GM06990 (cell line): ENCODE measurements at regions not wholly inside any gene's neighbourhood (a gene's known extent, or its start where the extent isn't known, plus 50 kb on each side); places are given as distances from the start of the nearest gene placed in this dataset.

ENCODE experiments used
- DNase-seq: peaks from one replicate; pipeline ENCODE4 v3.0.0-alpha.2; 2011; ENCODE audit not compliant: insufficient read length; ENCODE audit errors: extremely low read depth
- H3K27me3 ChIP-seq: replicated peaks from 2 replicates; pipeline ENCODE4 v1.6.0; 2011; ENCODE audit warnings: low read length; ENCODE audit not compliant: control insufficient read depth, insufficient read depth
- H3K36me3 ChIP-seq: 2 replicates; pipeline ENCODE4 v1.5.1; 2011; ENCODE audit warnings: low read length; ENCODE audit not compliant: control insufficient read depth, insufficient read depth
- H3K4me3 ChIP-seq: replicated peaks from 2 replicates; pipeline ENCODE4 v1.5.1; 2011; ENCODE audit warnings: low read depth, mild to moderate bottlenecking, control low read depth, low read length
- TF ChIP-seq, protein P1 (sequence below): IDR thresholded peaks from 2 replicates; pipeline ENCODE4 v1.5.1; 2011; ENCODE audit warnings: low read length, control low read depth, mild to moderate bottlenecking, inconsistent platforms; ENCODE audit not compliant: insufficient read depth, poor library complexity, severe bottlenecking

DNA sequence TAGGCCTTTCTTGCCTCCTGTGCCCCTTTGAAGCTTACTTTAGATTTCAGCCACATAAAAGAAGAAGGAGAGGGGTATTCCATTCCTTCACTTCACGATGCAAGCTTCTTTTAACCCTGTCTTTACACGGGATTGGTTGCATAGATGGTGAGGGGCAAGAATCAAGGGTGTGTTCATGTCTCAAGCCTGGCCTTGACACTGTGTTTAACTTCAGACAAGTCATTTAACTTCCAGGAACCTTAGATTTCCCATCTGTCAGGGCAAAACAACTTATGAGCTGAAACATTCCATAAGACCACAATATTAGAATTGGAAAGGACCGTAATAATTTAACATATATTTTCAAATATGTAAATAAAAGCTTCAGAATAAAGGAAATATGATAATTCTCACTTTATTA, 344.5 kb downstream of the MFSD1 start:
- no peak for DNase-seq
- Histone ChIP-seq H3K4me3 (no peak overlapping the region), H3K36me3 (no peaks in the 10 kb centered on the region), H3K27me3 (no peaks in the 10 kb centered on the region)
- TF ChIP-seq, protein P1, sequence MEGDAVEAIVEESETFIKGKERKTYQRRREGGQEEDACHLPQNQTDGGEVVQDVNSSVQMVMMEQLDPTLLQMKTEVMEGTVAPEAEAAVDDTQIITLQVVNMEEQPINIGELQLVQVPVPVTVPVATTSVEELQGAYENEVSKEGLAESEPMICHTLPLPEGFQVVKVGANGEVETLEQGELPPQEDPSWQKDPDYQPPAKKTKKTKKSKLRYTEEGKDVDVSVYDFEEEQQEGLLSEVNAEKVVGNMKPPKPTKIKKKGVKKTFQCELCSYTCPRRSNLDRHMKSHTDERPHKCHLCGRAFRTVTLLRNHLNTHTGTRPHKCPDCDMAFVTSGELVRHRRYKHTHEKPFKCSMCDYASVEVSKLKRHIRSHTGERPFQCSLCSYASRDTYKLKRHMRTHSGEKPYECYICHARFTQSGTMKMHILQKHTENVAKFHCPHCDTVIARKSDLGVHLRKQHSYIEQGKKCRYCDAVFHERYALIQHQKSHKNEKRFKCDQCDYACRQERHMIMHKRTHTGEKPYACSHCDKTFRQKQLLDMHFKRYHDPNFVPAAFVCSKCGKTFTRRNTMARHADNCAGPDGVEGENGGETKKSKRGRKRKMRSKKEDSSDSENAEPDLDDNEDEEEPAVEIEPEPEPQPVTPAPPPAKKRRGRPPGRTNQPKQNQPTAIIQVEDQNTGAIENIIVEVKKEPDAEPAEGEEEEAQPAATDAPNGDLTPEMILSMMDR = no peak

DNA sequence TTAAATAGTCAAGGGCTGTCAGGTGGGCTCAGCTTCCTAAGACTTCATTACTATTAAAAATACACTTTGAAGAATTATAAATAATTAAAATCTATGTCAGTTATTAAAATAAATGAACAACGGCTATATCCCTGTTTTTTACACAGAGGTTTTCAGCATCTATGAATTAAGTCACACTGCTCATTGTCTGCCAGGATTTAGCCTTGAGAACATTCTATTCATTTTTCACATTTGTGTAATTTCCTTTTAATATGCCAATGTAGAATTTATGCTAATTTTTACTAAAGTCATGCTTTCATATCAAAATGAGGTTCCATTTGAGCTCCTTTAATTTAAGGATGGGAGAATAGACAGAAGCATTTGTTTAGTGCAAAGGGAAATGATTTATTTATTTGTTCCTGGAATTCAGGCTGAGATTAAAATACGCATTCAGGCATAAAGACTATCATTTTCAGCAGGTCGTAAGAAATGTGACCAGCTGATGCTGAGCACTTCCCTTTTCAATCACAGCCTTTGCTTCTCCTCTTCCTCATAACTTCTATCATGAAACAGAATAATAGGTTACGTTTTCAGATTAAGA, 345.1 kb downstream of the MFSD1 start:
- TF ChIP-seq, protein P1 = no peak
- no peak for DNase-seq
- no peaks in the 10 kb centered on the region for H3K27me3 ChIP-seq
- H3K4me3 ChIP-seq = no peak overlapping the region
- no peaks in the 10 kb centered on the region for H3K36me3 ChIP-seq

DNA sequence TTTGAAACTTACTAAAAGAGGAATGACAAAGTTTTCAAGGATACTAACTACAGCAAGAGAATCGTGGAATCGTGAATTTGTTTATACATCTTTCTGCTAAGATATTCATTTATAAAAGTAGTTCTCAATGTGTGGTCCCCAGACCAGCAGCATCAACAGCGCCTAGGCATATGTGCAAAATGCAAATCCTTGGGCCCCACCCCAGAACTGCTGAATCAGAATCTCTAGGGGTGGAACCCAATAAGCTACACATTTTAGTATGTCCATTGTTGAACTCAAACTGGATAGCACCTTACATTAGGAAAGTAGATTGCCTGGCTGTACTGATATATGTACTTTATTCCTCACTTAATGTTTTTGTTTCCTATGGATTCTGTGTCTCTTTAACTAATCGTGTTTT, 346.0 kb downstream of the MFSD1 start:
- Histone ChIP-seq H3K4me3 (no peak overlapping the region), H3K36me3 (no peaks in the 10 kb centered on the region), H3K27me3 (no peaks in the 10 kb centered on the region)
- DNase-seq = no peak
- TF ChIP-seq, protein P1 = no peak

DNA sequence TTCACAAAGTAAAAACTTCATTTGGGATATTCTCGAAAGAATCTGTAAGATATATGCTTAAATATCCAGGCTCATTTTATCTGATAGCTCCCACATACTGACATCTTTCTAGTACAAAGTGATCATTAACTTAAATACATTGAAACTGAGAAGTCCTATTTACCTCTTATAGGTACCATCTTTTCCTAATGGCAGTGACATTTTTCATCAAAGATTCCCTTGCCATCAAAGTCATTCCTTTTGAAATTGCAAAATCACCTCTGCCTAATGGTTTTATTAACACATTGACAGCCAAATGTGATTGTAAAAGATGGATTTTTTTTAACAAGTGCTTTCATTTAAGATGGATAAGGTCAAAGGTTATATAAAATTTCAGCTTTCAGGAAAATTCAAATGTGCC, 346.6 kb downstream of the MFSD1 start:
- no peak for DNase-seq
- Histone ChIP-seq H3K4me3 (no peak overlapping the region), H3K27me3 (no peaks in the 10 kb centered on the region), H3K36me3 (no peaks in the 10 kb centered on the region)
- TF ChIP-seq, protein P1 = no peak

DNA sequence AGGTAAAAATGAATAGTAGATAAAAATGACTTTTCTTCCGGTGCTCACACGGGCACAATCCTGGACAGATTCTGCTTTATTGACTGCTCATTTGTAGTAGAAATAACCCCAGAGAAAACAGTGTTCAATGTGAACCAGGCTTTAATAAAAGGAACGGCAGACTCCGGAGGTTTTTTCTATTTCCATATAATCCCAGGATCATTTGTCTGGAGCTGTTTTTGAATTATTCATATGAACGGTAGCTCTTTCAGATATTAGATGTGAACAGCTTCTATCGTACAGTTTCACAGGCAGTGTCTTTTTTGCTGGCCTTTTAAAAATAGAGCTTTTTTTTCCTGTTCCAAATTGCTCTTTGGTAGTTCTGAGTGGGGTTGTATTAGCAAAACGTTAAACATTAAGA, 347.3 kb downstream of the MFSD1 start:
- Histone ChIP-seq H3K36me3 (no peaks in the 10 kb centered on the region), H3K27me3 (no peaks in the 10 kb centered on the region), H3K4me3 (no peak overlapping the region)
- DNase-seq = no peak
- TF ChIP-seq, protein P1 = no peak

DNA sequence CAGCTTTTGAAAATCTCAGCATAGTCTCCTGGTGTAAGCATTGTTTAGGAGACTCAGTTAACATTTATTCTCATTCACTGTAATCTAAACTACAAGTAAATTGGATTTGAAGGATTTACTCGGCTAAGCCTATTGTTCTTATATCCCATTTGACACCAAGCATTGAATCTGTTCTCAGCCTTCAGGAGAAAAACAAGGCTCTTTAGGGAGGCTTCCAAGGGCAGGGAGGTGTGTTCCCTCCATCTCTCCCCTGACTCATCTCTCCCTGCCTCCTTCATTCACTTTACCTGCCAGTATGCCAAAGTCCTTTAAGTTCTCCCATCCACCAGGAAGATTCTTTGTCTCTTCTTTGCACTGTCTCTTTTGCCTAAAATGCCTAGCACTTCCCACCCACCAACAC, 347.8 kb downstream of the MFSD1 start:
- no peak for DNase-seq
- TF ChIP-seq, protein P1 = no peak
- Histone ChIP-seq H3K36me3 (no peaks in the 10 kb centered on the region), H3K4me3 (no peak overlapping the region), H3K27me3 (no peaks in the 10 kb centered on the region)
